Testis (tissue), 2 donors: ENCODE measurements at regions not wholly inside any gene's neighbourhood (a gene's known extent, or its start where the extent isn't known, plus 50 kb on each side); places are given as distances from the start of the nearest gene placed in this dataset.

Source experiments
- CTCF ChIP-seq, 3 experiments: fragments of 450-650 bp in 2 of 3; fragments of 200-600 bp in 1 of 3; sonication (generic) in 1 of 3; IDR thresholded peaks; one replicate each; pipeline ENCODE4 v1.5.1; 2016 to 2019; ENCODE audit warnings: antibody characterized with exemption in 3 of 3, mild to moderate bottlenecking in 2 of 3, moderate library complexity in 1 of 3
- POLR2A ChIP-seq: fragments of 450-650 bp; IDR thresholded peaks from one replicate; pipeline ENCODE4 v1.6.1; 2017; ENCODE audit warnings: antibody characterized with exemption, mild to moderate bottlenecking, moderate library complexity

- TF ChIP-seq POLR2A (no peak), CTCF (IDR thresholded peaks at IDR 0.05) (no peak)
Observed at GRCh38 chr11:31865606-31866300, 54.6 kb upstream of the PAX6 start.
